Lower leg skin (tissue), 4 donors: ENCODE measurements at regions not wholly inside any gene's neighbourhood (a gene's known extent, or its start where the extent isn't known, plus 50 kb on each side); places are given as distances from the start of the nearest gene placed in this dataset.

Source experiments
- DNase-seq, 2 donors: peaks; one replicate each; pipeline ENCODE4 v3.0.0-alpha.2; 2019; ENCODE audit warnings: low spot score in 2 of 2
- H3K4me3 ChIP-seq: fragments of 200-600 bp; sonication (generic); 2 replicates; pipeline ENCODE4 v1.5.1; 2017; ENCODE audit warnings: mild to moderate bottlenecking, low read depth; ENCODE audit not compliant: poor library complexity, severe bottlenecking
- CTCF ChIP-seq, 3 donors: fragments of 450-650 bp; IDR thresholded peaks; one replicate each; pipeline ENCODE4 v1.5.1; 2016; ENCODE audit warnings: antibody characterized with exemption in 3 of 3, mild to moderate bottlenecking in 3 of 3, moderate library complexity in 2 of 3
- POLR2A ChIP-seq, 2 donors: fragments of 450-650 bp; IDR thresholded peaks; one replicate each; pipeline ENCODE4 v1.6.1; 2016 to 2017; ENCODE audit warnings: antibody characterized with exemption in 2 of 2, mild to moderate bottlenecking in 1 of 2, moderate library complexity in 1 of 2
- WGBS, 2 donors: methylation state at CpG; one replicate each; pipeline ENCODE4 v1.1.5; 2018; 5-methylcytosine and 5-hydroxymethylcytosine counted together
- intact Hi-C: fragments of 100-400 bp; cut with DNase I; formaldehyde crosslinking; loops from one replicate; pipeline ENCODE4 v1.15.0; 2023; ENCODE audit warnings: low total_unique reads

GRCh38 chr12:58981961-58982360 is 61.7 kb upstream of the LRIG3 start:
- intact Hi-C loops: no loop called here
- no peak for TF ChIP-seq CTCF (IDR thresholded peaks at IDR 0.05)
- no peak for TF ChIP-seq POLR2A (IDR thresholded peaks at IDR 0.05)
- 93 to 96% methylated on average over 3 of the region's 3 CpGs for WGBS, 2 donors
- DNase-seq: no peak
- no peak overlapping the region for H3K4me3 ChIP-seq

GRCh38 chr12:58980768-58981167 is 60.5 kb upstream of the LRIG3 start:
- TF ChIP-seq CTCF (IDR thresholded peaks at IDR 0.05): no peak
- H3K4me3 ChIP-seq: no peak overlapping the region
- WGBS, 2 donors: 94 to 98% methylated on average over 1 of the region's 1 CpG
- DNase-seq: no peak
- intact Hi-C loops: no loop called here

- 81 to 83% methylated on average over 3 of the region's 3 CpGs for WGBS, 2 donors
- DNase-seq: no peak
- no peak for TF ChIP-seq CTCF (IDR thresholded peaks at IDR 0.05)
- no peak for TF ChIP-seq POLR2A (IDR thresholded peaks at IDR 0.05)
- no peak overlapping the region for H3K4me3 ChIP-seq
- intact Hi-C loops: no loop called here
These were observed 58.4 kb upstream of the LRIG3 start for GRCh38 chr12:58978717-58979116.

- WGBS, 2 donors: 48 to 60% methylated on average over 4 of the region's 4 CpGs
- intact Hi-C loops: no loop called here
- no peak for TF ChIP-seq CTCF (IDR thresholded peaks at IDR 0.05)
- no peak for TF ChIP-seq POLR2A (IDR thresholded peaks at IDR 0.05)
- DNase-seq: no peak
- H3K4me3 ChIP-seq: no peak overlapping the region
These were observed 57.2 kb upstream of the LRIG3 start for GRCh38 chr12:58977476-58977875.

GRCh38 chr12:58976146-58976545 is 55.8 kb upstream of the LRIG3 start:
- no peak overlapping the region for H3K4me3 ChIP-seq
- TF ChIP-seq CTCF (IDR thresholded peaks at IDR 0.05) (no peak), POLR2A (IDR thresholded peaks at IDR 0.05) (no peak)
- WGBS, 2 donors: 96 to 98% methylated on average over 2 of the region's 2 CpGs
- intact Hi-C loops: no loop called here
- no peak for DNase-seq
